GM03348 (cell line): ENCODE measurements at regions not wholly inside any gene's neighbourhood (a gene's known extent, or its start where the extent isn't known, plus 50 kb on each side); places are given as distances from the start of the nearest gene placed in this dataset.
A peak's percentile ranks its signal among the peaks of the same experiment; 100 is the strongest.
"Not testable (repeated sequence)": the region's sequence is repeated elsewhere in the genome, so short reads cannot be mapped to it uniquely, and the experiment has no call there.

Experiments
- DNase-seq: peaks from one replicate; pipeline ENCODE4 v3.0.0; 2012; ENCODE audit warnings: low spot score

DNA sequence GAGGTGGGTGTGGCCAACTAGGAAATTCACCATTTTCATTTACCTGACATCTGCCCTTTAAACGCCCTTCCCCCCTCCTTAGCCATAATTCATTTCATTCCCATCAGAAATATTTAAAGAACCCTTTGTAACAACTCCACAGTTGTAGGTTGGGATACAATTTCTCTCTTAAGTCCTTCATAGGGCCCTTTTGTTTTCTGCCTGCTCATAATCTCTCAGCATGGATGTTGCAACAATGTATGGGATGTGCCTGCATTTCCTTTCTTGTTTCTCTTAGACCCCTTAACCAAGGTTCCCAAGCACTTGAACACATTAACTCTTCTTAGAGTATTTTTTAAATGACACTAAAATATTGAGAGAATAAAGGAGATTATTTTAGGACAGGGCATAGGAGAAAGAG is 51.7 kb upstream of the MYO10 start:
- no peak for DNase-seq

DNA sequence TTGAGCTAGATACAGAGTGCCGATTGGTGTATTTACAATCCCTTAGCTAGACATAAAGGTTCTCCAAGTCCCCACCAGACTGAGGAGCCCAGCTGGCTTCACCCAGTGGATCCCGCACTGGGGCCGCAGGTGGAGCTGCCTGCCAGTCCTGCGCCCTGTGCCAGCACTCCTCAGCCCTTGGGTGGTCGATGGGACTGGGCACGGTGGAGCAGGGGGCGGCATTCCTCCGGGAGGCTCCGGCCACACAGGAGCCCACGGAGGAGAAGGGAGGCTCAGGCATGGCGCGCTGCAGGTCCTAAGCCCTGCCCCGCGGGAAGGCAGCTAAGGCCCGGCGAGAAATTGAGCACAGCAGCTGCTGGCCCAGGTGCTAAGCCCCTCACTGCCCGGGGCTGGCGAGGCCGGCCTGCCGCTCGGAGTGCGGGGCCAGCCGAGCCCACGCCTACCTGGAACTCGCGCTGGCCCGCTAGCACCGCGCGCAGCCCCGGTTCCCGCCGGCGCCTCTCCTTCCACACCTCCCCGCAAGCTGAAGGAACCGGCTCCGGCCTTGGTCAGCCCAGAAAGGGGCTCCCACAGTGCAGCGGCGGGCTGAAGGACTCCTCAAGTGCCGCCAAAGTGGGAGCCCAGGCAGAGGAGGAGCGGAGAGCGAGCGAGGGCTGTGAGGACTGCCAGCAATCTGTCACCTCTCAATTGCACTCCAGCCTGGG is 54.9 kb upstream of the MYO10 start:
- not testable (repeated sequence) for DNase-seq

DNA sequence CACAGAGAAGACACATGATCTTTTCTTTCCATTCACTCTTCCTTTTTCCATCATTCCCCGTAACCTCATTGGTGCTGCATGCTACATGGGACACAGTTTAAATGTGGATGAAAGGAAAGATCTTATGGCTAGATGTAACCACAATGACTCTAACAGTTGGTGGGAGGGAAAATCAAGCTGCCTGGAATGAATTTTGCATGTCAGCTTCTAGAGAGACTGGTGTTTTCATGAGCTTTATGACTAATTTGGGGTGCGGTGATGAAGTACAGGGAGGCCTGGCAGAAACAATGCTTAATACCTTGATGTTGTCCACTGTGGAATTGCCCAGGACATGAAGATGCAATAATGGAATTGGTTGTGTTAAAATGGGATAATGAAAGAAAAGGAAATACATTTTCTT is 55.9 kb upstream of the MYO10 start:
- DNase-seq: peak; percentile 40

DNA sequence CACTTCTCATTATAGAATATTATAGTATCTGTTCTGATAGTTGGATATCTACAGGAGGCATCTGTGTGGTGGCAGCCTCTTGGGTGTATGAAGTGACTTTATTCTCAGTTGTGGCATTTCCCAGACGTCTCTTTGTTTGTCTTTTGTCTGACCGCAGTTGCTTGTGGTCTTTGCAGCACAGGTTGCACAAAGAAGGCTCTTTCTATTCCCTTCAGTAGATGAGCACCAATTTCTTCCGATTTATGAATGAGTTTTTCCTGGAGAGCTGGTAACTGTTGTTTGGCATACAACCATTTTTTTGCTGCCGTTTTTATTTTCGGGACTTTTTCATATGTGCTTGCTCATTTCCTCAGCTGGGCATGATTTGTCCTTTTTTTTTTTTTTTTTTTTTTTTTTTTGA is 56.4 kb upstream of the MYO10 start:
- no peak for DNase-seq

DNA sequence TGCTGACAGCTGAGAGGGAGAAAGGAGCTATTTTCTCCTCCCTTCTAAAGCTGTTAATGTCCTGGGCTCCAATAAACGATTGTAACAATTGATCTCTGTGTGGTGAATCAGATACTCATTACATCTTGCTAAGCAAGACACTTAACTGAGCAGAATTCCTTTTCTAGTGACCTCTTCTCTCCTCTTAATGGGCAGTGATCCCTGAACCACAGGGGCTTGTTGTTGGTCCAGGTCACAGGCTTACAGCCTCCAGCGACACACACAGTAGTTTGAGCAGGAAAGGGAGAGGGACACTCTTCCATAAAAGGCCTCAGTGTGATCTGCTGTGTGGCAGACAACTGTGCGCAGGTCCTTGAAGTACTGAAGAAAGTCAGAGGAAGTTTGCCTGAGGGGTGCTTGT is 58.5 kb upstream of the MYO10 start:
- DNase-seq: no peak

DNA sequence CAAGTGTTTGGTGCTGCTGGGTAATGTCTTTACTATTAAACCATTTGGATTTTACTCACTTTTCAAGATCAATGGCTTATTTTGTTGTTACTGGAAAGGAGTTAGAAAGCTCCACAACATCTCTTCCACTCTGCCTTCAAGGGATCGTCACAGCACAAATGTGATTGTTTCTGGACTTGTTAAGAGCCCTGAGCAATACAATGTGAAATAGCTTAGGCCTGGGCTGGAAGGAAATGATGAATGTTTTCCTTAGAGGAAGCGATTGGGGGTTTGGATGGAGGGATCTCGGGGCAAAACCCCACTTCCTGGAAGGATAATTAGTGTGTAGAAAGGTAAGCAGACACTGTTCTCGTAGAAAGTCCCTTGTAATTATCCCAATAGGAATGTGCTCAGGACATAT is 59.3 kb upstream of the MYO10 start:
- no peak for DNase-seq

DNA sequence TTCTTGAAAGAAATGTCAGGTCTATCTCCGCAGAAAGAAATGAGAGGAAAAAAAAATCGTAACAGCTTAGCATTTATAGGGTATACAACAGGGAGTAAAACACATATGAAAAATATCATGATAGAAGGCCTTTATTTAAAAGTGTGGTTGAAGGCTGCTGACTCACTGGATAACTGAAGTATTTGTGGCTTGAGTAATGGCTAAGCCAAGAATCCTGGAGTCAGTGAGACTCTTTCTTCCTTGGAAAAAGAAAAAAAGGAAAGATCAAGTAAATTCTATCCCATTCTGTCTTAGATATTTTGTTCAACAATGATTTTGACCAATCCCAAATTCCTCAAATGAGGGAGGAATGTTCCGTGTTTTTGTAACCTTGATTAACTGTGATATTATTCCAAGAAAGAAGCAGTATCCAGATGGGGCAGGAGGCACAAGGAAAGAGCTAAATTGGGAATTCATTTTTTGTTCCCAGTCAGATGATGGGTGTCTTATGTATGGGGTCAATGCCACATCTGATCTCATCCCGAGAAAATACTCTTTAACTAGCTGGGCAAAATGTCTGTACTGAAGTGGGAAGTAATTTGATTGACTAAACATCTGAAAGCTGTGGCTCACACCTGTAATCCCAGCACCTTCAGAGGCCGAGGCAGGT is 64.3 kb upstream of the MYO10 start:
- DNase-seq: peak; percentile 76

DNA sequence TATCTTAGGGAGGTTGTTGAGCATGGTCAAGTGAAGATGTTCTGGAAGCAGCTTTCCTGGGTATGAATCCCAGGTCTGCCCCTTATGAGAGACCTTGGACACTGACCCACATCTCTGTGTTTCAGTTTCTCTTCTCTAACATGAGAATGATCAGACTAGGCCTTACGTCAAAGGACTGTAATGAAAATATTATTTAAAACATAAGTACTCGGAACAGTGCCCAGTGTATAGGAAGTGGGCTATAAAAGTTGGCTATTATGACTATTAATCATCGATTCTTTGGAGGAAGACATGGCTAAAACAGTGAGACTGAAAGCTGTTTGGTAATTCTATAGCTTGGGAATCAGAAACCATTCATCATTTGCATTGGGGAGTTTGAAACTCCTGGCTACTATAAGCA is 65.3 kb upstream of the MYO10 start:
- no peak for DNase-seq

DNA sequence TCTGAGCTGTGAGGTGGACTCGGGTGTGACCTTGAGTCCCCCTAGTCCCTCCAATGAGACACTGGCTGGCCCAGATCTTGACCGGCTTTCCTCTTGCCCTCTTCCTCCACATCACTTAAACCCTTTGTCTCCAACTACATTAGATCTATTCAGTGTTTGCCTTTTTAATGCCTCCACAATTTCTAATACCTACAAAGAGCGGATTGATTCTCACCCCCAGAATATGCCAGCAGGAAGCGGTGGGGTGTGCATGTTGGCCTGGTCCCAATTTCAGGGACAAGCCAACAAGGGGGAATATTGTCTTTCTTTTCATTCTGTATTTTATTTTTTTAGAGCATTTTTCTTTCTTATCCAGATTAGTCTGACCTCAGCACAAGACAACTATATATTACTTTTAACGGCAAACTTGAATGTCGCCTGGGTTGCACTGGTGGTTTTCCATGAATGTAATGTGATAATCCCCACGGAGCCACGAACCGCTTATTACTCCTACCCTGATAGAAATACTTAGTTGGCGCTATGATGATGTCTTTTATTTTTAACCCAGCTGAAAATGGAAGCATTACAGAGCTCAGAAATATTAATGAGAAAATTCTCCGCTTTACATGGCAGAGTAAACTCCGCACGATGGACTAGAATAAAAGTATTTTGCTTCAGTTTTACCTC is 68.5 kb upstream of the MYO10 start:
- no peak for DNase-seq

DNA sequence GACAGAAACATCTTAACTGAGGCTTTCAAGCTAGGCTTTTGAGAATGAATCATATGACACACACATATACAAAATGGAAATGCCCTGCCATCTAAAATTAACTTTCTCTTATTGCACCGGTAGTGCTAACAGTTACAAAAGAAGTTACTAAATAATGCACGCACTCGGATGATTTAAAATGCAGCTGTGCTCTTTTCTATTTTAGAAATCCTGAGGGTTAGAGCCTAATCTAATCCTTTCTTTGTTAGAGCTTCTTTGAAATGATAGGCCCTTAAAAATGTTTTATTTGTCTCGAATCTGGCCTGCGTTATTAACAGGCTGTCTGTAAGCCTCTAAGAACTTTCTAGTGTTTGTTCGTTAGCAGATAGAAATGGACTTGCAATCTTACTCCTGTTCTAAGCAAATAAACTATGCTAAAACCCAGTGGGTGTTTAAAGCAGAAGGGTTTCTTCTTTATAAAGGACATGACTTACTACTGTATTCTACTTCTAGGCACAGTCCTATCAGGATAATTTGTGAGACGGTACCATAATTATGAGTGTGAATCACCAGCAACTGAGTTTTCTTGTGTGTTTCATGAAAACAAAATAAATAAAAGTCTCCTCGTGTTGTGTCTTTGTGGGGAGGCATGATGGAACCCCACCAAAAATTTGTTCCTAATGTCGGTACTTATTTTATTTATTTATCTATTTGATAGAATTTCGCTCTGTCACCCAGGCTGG is 69.2 kb upstream of the MYO10 start:
- no peak for DNase-seq

DNA sequence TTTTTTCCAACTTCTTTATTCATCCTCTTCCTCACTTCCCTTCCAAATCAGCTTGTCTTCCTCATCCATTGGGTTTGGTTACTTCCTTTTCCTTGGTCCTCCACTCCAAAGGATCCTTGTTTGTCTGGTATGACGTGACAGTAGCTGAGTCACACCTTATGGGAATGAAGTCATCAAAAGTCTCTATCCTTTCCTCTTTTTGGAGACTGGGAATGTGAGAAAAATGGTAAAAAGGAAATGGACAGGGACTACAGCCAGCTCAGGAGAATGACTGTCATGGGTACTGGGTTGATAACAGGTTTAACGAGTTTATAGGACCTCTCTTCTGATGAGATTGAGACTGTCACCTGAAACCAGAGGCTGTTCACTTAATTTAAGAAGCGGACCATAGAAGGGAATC is 76.2 kb upstream of the MYO10 start:
- no peak for DNase-seq

DNA sequence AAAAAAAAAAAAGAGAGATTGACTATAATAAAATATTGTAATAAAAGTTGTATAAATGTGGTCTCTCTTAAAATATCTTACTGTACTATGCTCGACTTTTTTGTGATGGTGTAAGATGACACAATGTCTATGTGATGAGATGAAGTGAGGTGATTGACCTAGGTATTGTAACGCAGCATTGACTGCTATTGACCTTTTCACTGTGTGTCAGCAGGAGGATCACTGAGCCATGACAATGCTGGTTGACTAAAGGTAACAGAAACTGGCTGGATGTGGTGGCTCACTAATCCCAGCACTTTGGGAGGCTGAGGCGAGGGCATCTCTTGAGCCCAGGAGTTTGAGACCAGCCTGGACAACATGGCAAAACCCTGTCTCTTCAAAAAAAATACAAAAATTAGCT is 78.6 kb upstream of the MYO10 start:
- DNase-seq: no peak

DNA sequence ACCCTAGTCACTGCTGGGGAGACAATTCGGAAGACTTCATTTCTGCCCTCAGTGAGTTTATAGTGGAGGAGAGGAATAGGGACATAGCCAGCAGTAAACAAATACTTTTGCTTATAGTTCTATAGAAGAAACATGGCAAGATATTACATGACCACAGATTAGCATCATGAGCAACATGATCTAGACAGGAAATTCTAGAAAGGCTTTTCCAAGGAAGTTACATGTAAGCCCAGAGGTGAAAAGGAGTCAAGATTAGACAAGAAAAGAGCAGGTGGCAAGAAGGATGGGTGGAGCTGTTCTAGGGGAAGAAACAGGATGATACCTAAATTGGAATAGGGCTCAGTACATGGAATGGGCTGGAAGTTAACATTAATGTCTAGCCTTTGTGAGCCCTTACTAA is 82.8 kb upstream of the MYO10 start:
- no peak for DNase-seq

DNA sequence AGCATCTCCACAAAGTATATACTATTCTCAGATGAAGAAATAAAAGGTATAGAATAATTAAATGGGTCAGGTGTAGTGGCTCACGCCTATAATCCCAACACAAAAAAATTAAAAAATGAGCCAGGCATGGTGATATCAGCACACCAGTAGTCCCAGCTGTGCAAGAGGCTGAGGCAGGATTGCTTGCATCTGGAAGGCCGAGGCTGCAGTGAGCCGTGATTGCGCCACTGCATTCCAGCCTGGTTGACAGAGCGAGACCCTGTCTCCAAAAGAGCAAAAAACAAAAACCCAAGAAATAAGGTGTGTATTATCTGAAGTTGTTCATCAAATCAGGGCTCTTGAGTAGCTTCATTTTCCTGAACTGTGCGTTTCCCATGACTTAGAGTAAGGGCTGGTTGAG is 83.2 kb upstream of the MYO10 start:
- DNase-seq: peak; percentile 17

DNA sequence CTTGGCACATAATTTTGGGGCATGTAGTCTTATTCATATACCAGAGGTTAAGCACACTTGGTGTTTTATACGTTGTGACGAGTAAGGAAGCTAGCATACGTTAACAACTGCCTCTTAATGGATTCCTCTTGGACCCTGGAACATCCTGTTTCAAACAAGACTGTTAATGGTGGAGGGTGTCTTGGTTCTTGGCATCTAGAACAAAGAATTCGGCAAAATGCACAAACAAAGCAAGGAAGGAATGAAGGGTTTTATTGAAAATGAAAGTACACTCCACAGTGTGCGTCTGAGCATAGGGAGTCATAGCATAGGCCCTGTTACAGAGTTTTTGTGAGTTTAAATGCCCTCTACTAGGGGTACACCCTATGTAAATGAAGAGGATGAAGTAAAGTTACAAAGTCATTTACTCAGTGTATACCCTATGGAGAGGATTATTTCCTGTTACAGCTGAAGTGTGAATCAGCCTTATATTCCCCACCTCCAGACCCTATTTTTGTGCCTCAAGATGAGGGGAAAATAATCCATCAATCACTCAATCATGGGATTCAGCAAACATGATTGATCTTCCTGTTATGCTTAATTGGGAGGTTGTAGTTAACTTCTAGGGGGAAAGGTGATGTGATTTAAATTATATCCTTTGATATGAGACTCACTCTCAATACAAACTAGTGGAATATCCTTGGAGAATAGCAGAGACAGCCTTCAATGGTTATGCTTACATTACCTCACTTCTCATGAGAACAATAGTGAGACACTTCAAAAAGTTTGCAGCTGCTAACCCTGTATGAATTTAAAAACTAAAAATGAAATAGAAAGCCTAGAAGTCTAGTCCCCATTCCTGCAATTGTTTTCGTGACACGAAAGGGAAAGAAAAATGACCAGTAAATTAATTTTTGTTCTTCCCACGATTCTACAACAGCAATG is 84.9 kb upstream of the MYO10 start:
- no peak for DNase-seq

DNA sequence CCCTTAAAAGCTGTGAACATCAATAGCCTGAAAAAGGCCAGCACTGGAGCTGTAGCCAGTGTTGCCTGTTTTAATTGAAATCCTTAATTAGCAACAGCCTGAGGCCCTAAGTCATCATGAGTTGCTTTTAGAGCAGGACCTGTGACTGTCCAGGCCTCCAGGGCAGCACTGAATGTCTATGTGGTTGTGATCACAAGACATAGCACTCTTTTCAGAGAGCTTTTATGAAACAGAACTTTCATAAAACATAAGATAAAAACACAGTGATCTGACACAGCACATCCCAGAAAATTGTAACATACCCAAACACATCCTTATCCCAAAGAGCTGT is 85.5 kb upstream of the MYO10 start:
- DNase-seq: no peak

DNA sequence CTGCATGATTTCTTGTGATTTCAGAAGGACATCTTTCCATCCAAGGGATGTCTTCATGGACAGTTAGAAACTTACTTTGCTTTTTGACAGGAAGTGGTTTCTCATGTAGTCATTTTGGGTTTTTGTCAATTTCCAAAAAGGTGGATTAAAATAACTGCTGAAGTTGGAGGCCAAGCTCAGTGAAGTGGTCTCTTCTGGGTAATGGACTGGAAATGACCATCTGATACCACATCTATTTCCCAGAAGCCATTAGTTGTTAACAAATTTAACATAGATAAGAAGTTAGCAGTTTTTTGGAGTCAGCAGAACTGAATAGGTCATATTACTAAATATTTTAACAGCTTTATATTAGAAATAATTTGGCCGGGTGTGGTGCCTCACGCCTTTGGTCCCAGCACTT is 86.2 kb upstream of the MYO10 start:
- DNase-seq: no peak

DNA sequence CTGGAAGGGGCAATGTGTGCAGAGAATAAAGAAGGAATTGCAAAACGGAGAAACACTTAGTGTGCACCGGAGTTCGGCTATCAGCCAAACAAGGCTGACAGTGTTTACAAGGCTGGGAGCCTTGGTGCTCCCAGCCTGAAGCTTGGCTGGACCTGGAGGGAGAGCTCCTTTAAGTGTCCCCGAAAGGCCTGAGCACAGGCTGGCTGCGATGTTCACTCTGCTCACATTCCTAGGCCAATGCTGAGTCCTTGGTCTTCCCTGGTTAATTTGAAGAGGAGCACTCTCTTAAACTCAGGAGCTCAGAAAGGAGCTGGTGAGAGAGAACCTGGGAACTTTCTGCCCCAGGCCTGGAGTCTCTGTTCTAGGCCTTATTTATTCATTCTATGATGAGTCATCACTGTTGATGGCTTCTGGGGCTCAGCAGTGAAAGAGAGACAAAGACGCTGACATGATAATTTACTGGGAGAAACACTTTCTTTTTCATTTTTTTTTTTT is 88.6 kb upstream of the MYO10 start:
- peak; percentile 61 for DNase-seq

DNA sequence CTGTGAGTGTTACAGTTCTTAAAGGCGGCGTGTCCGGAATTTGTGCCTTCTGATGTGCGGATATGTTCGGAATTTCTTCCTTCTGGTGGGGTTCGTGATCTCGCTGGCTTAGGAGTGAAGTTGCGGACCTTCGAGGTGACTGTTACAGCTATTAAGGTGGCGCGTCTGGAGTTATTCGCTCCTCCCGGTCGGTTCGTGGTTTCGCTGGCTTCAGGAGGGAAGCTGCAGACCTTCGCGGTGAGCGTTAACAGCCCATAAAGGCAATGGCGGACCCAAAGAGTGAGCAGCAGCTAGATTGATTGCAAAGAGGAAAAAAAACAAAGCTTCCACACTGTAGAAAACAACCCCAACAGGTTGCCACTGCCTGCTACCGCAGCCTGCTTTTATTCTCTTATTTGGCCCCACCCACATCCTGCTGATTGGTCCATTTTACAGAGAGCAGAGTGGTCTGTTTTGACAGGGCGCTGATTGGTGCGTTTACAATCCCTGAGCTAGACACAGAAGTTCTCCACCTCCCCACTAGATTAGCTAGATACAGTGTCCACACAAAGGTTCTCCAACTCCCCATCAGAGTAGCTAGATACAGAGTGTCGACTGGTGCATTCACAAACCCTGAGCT is 95.7 kb upstream of the MYO10 start:
- DNase-seq: not testable (repeated sequence)

DNA sequence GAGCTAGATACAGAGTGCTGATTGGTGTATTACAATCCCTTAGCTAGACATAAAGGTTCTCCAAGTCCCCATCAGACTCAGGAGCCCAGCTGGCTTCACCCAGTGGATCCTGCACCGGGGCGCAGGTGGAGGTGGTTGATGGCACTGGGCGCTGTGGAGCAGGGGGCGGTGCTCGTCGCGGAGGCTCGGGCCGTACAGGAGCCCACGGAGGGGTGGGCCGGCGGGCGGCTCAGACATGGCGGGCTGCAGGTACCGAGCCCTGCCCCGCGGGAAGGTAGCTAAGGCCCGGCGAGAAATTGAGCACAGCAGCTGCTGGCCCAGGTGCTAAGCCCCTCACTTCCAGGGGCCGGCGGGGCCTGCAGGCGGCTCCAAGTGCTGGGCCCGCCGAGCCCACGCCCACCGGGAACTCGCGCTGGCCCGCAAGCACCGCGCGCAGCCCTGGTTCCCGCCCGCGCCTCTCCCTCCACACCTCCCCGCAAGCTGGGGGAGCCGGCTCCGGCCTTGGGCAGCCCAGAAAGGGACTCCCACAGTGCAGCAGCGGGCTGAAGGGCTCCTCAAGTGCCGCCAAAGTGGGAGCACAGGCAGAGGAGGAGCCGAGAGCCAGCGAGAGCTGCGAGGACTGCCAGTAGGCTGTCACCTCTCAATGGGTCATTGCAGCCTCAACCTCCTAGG is 96.4 kb upstream of the MYO10 start:
- DNase-seq: not testable (repeated sequence)

DNA sequence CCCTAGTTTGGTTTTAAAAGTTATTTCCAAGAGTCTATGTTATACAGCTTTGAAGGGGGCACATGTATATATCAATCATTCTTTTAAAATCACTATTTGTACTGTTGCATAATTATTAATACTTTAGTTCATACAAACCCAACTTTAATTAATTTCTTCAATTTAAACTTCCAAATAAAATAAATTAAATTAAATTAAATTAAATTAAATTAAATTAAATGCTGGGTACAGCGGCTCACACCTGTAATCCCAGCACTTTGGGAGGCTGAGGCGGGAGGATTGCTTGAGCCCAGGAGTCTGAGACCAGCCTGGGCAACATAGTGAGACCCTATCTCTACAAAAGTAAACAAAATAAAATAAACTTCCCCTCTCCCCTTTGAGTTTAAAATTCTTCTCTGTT is 98.9 kb upstream of the MYO10 start:
- DNase-seq: not testable (repeated sequence)
